ENCODE measurements at regions not wholly inside any gene's neighbourhood (a gene's known extent, or its start where the extent isn't known, plus 50 kb on each side); places are given as distances from the start of the nearest gene placed in this dataset.

DNA sequence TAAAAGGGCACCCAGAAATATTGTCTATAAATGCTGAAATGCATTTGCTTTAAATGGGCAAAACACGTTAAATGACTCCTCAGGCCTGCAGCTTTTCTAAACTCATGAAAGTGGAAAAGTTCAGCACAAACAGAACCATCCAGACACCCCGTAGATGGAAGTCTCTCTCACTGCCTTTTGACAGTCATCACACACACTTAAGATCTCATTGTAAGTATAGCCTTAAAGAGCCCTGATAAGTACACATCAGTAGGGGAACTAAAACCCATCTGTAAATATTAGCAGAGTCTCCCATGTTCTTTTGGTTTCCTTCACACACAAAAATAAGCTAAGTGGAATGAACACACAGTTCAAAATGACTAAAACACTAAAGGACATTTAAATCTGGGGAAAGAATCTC lies 166.7 kb downstream of the LTN1 start:
- DNase-seq: no peak

DNA sequence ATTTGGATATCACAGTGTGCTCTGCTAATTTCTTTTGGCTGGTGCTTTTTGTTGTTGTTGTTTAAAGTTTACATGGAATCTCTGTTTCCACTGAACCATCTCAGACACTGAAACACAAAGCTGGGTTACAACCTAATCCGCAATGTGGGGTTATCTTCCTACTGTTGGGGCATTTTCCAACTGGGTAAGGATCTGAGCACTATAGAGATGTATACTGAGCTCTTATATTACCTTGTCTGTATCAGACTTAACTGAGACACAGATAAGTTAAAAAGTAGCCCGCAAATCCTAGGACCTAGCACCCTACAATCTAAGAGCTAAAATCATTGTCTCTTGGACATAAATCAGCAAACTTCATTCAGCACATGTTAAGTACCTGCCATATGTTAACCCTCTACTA lies 169.2 kb downstream of the LTN1 start:
- no peak for DNase-seq

DNA sequence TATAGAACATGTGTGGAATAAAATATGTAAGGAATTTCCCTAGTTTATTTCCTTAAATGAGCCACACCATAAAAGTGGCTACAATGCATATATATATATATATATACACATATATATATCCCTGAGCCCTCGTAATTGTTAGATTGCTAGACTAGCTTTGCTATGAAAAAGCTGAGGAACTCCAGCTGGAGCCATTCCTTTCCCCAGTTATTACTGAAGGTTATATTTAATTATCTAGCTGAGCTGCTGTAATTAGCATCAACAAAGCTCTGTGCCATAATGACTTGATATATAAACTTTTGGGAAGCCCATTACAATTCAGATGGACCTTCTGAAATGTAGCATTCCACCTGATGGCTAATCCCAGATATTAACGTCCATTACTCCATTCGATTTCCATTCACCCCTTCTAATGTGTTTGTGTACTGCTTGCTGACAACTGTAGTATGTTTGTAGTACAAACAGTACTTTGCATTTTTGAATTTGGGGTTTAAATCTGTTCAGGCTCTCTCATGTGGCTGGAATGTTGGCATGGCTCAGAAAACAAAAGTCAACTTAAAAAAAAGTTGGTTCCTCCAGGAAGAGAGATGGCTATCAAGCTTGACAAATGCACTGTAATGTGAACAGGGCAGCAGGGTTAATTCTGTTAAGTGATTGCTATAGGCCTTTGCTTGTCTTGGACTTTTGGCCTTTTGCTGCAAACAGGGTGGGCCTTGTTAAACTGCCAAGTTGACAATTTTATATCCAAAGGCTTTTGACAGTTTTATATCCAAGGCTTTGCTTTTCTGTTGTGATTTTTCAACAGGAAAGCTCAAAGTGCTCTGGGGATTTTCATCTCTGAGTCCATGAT lies 170.0 kb downstream of the LTN1 start:
- no peak for DNase-seq

DNA sequence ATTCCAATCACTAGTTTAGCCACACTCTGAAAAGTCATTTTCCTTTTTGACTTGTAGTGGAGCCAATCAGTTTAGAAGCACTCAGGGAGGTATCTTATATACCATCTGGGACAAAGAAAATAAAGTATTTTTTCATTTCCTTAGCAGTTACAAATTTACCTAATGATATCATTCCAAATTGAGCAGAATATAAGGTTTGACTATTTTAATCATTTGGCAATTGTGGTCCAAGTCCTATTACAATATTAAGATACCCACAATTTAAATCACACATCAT lies 170.6 kb downstream of the LTN1 start:
- DNase-seq: no peak

DNA sequence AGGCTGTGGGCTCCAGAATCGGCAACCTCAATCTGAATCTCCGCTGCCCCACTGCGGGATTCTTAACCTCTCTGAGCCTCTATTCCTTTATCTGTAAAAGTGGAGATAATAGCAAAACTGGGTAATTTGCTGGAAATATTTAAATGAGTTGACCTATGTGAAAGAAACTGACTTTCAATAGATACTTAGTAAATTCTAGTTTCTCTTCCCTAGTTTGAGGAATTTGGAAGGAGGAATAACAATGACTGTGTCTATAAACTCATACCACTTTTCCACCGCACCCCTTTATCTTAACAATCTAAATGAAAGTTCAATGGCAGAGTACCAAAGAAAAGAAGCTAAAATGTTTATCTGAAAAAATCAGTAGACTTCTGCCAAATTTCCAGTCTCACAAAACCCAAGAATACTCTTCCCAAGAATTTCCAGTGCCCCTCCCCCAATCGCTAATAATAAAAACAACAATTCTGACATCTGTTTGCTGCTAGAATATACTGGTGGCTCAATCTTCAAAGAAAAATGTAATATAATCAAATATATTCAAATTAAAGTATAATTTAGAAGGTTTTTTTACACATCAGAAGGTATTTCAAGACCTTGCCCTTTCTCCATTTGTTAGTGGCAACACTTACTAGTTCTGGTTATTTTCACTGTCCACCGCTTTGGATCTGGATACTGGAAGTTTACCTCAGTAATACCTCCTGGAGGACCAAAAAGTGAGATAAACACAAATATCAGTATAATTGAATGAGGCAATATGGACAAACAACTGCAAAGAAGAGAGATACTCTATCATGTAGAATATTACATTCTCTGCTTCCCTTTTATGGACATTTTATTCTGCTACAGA lies 171.2 kb downstream of the LTN1 start:
- no peak for DNase-seq

DNA sequence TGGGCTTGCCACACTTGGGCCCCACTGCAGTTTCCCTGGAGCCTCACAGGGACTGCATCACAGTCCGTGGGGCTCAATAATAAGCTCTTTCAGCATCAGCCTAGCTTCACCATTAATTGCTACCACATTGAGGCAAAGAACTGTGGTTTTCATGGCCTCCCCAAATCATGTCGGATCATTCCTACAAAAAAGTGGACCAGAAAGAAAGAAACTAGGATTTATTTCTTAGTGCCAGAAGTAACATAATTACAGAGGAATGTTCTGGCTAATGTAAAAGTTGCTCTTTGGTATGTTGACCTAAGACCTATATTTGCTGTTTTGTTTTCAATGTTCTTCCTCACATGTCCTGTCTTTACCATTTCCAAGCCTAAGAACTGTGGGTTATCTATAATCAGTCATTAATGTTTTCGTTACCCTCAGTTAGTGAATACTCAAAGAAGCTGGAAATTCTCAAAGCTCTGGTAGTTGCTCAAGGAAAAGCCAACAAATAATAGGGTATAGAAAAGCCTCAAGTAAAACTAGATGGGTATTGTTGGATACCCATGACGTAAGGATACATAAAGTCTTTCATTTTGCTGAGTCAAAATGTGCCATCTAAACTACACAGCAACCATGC lies 173.9 kb downstream of the LTN1 start:
- no peak for DNase-seq

DNA sequence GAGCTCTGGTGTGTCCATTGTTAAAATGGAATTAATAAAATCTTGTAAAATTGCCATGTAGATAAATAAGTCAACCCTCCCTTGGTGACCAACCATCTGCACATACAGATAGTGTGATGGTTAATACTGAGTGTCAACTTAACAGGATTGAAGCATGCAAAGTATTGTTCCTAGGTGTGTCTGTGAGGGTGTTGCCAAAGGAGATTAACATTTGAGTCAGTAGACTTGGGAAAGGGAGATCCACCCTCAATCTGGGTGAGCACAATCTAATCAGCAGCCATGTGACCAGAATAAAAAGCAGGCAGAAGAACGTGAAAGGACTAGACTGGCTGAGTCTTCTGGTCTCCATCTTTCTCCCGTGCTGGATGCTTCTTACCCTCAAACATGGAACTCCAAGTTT lies 174.8 kb downstream of the LTN1 start:
- DNase-seq: no peak

DNA sequence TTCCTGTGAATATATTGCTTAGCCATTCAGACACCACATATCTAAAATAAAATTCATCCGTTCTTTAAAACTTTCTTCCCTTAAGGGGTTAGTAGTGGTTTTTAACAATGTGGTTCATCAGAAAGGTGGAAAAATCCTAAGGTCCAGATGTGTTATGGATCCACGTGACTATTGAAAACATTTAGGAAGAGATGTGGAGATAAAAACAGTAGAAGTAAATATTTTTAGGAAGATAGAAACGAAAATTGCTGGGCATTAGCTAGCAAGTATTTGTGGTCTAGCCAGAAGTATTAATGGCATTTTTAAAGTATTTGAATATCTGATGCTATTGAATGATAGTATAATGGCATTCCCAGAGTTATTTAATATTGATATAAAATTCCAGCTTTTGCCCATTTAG lies 180.8 kb downstream of the LTN1 start:
- DNase-seq: no peak

DNA sequence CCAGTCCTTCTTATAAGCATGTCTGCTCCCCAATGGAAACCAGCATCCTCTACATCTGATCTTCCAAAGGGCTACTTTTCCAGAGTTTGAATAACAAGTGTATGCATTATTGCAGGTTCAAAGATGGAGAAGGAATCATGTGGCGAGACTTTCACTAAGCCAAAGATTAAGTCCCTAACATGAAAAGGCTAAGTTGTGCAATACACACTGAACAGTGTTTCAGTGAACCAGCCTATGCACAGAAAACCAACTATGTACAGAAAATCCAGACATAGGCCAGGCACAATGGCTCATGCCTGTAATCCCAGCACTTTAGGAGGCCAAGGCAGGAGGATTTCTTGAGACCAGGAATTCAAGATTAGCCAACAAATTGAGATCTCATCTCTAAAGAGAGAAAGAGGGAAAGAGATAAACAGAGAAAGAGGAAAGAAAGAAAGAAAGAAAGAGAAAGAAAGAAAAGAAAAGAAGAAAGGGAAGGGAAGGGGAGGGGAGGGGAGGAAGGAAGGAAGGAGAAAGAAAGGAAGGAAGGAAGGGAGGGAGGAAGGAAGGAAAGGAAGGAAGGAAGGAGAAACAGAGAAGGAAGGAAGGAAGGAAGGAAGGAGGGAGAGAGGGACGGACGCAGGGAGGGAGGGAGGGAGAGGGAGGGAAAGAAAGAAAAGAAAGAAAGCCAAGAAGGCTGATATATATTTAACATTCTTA lies 181.7 kb downstream of the LTN1 start:
- no peak for DNase-seq

DNA sequence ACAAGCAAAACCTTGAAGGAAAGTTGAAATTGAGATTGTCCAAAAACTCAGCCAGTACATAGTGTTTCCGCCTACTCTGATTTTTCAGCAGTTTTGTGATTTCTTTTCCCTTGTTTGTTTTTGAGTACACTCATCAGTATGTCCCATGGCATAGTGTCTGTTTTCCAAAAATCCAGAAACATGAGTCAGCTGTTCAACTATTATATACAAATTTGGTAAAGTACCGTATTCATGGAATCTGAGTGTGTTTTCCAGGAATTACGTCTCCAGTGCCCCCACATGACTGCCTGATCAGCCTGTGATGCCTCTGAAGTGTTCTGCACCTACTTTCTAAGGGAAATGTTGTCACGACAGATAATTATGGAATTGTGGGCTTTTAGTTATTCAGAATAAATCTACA lies 186.8 kb downstream of the LTN1 start:
- DNase-seq: no peak

DNA sequence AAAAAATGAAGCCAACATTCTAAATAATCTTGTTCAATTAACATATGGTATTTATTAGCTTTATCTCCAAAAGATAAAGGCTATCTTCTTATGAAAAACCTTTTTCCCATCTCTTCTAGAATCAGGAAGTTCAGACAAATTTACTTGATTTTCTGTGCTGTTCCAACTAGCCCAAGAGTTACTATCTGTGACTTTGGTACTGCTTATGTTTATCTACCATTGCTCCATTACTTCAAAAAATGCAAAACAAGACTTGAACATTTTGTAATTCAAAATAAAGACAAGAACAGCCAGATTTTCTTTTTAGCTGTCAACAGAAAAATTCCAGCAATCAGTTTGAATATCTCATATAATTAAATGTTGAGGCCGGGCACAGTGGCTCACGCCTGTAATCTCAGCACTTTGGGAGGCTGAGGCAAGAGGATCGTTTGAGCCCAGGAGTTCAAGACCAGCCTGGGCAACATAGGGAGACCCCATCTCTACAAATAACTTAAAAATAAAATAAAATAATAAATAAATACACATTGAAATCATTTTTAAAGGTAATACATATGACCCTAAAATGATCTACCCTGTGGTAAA lies 188.5 kb downstream of the LTN1 start:
- DNase-seq: no peak

DNA sequence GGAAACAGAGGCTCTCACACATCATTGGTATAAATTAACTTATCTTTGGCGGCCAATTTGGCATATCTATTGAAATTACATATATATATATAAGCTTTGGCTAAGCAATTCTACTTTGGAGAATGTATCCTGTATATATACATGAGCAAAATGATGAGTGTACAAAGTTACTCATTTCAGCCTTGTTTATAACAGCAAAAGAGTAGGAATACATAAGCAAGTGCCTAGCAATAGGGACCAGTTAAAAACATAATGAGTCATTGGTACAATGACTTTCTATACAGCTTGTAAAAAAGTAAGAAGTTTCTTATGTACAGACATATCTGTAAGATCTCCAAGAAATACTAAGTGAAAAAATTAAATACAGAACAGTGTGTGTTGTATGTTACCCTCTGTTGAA lies 190.8 kb downstream of the LTN1 start:
- DNase-seq: no peak

DNA sequence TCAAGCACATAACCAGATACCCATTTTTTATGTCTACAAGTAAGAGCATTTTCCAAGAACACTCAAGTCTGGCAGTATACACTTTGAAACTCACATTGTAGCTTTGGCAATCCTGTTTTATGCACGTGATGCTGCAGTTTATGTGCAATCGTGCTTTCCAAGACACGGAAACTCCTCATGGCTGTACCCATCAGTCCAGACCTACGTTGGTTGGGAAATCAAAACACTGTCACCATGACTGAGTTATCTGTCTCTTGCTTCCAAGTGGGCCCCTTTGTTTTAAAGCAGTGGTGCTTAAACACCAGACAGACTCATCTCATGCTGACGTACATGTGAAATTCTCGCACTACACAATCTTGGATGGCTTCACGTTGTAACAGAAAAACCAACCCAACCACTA lies 192.8 kb downstream of the LTN1 start:
- DNase-seq: no peak

DNA sequence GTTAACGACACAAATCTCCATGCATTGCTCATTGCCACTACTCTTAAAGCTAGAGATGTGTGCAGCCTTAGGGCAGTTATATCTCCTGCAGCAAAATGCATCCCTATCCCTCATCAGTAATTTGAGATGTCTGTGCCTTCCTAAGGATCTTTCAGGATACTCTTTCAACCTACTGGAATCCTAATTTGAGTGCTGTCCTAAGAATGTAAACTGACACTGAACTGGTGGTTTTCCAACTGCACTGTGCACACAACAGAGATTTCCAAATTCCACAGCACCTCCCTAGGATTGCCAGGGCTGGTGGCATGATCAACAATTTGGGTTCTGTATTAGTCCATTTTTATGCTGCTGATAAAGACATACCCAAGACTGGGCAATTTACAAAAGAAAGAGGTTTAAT lies 193.9 kb downstream of the LTN1 start:
- DNase-seq: no peak

DNA sequence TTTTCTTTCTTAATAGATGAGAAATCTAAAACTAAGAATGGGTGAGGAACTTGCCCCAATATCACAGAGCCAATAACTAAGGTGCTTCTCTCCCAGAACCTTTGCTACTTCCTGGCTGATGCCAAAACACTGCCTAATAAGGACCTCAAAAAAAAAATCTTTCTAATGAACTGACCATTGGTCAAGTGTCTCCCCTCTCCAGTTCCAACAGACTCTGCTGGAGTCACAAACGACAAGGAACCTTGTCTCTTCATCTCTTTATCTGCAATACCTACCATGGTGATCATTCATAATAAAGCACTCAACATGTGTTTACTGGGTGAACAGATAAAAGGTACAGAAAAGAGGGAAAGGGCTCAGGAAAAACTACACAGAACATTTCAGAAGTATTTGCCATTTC lies 197.4 kb downstream of the LTN1 start:
- DNase-seq: no peak

DNA sequence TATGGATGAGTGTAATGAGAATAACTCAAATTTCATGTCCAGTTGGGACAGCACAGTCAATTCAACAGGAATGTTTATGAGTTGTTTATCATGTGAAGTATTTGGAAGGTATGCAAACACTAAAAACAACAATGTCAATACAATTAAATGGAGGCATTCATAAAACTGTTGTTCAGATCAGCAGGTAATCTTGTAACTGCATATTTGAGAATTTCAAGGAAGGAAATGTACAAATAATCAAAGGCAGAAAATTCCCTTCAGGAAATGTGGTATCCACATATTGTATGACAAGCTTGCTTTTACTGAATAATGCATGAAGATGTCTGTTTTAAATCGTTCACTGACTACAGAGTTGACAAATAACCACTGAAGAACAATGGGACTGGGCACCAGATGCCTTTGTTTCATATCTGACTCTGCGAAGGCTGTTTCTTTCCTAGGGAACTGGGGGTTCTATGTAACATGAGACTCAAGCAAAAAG lies 198.3 kb downstream of the LTN1 start:
- no peak for DNase-seq

DNA sequence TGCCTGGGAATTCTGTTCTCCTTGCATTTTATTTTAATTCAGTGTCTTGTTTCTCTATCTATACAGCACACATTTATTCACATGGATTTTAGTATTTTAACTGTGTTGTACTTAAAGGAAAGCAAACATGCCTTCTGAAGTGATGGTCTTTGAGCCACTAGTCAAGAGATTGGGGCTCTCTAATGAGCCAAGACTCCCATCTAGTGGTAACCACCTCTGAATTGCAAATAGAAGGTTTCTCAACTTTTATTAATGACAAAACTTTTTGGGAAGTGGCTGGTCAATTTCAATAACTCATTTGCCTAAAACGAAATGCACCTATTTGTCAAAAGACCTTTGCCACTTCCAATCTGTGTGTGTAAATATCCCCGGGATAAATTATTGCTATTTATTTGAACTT lies 199.6 kb downstream of the LTN1 start:
- no peak for DNase-seq

DNA sequence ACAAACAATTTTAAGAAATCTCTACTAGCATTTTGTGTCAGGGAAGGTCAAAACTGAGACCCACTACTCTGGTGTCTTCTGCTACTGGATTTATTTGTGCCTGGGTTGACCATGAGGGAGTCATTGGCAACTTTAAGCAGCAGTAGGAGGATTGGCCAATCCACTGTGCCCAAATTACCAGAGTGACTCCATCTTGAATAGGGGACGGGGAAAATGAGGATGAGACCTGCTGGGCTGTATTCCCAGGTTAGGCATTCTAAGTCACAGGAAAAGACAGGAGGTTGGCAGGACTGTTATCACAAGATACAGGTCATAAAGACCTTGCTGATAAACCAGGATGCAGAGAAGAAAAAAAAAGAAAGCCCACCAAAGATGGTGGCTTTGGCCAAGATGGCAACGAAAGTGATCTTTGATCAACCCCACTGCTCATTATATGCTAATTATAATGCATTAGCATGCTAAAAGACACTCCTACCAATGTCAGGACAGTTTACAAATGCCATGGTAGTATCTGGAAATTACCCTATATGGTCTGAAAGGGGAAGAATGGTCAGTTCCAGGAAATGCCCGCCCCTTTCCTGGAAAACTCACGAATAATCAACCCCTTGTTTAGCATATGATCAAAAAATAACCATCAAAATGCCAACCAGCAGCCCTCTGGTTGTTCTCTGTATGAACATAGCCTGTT lies 200.9 kb downstream of the LTN1 start:
- DNase-seq: no peak

DNA sequence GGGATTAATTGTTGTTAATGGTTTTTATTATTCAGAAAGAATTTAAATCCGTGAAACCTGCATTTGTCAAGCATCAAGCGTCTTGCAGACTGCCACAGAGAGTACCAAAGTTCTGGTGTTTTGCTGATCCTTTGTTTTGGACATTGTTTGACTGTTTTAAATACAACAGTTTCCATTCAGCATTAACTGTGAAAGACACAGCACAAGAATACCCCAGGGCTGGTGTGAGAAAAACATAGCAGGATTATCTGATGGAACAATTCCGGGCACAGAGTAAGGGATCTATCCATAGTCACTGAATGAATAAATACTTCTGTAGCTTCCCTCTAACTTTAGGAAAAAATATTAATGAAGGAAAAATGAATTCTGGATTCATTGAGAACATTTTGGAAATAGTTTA lies 202.3 kb downstream of the LTN1 start:
- no peak for DNase-seq

DNA sequence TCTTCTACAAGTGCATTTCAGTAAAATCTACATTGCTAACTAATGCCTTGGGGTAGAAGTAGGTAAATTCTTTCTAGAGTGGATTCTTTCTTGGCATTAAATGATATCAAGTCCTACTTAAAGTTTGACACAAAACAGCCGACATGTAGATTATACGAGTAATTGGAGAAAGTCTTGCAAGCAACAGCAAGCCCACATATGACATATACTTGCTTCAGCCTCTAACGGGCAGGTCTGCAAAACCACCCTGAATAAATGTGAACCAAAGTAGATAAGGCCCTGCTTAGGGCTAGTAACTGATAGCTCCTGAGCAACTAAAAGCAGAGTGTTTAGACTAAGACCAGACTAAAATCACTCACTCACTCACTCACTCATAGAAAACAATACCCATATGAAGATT lies 203.2 kb downstream of the LTN1 start:
- DNase-seq: no peak

DNA sequence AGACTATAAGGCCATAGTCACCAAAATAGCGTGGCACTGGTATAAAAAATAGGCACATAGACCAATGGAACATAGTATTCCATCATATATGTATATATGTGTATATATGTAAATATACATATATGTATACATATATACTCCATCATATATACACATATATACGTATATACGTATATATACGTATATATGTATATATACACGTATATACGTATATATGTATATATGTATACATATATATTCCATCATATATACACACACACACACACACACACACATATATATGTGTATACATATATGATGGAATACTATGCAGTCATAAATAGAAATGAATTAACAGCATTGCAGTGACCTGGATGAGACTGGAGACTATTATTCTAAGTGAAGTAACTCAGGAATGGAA lies 204.6 kb downstream of the LTN1 start:
- DNase-seq: no peak

DNA sequence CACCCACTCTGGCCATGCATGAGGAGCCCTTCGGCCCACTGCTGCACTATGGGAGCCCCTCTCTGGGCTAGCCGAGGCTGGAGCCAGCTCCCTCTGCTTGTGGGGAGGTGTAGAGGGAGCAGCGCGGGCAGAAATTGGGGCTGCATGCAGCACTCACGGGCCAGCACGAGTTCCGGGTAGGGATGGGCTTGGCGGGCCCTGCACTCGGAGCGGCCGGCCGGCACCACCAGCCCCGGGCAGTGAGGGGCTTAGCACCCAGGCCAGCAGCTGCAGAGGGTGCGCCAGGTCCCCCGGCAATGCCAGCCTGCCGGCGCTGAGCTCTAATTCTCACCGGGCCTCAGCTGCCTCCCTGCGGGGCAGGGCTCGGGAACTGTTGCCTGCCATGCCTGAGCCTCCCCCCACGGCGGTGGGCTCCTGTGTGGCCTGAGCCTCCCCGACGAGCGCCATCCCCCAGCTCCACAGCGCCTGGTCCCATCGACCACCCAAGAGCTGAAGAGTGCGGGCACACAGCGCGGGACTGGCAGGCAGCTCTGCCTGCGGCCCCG lies 209.0 kb downstream of the LTN1 start:
- DNase-seq: no peak
